ENCODE measurements at regions not wholly inside any gene's neighbourhood (a gene's known extent, or its start where the extent isn't known, plus 50 kb on each side); places are given as distances from the start of the nearest gene placed in this dataset.

DNA sequence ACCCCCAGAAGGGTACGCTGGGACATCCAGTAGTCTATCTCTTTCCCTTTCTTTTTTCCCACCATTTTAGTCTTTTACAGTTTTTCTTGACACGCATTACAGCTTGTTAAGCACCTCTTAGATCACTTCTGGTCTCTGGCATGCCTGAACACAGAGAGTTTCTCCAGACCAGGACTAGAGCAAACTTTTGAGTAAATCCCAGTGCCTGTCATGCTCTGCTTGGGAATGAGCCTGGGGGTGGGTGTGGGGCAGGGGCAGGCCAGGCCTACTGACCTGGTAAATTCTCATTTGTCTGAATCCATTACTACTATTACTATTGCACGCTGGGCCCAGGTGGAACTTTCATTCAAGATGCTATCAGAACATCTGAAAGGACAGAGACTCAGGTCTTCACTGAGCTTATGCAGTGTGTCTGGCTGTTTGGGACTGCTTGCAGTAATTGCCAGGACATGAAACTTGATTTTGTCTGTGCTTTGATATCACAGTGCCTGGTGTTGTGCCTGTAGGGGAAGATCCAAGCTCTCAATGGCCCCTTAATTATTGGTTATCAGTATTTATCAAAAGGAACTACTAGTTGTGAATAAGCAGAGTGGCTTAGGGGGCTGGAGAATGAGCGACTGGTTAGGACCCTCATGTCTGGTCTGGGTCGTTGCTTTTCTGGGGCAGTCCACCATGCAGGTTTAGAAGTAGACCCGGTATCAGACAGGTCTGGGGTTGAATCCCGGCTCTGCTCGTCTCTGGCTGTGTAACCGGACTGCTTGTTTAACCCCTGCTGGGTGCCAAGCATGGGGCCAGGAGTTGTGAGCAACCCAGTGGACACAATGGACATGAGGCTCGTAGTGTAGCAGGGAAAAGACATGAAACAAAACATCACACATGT is 196.1 kb upstream of the TLE3 start:
- H3K9me3 ChIP-seq (ENCODE audit: low read depth), result no peaks in the 10 kb centered on the region
- no peaks in the 10 kb centered on the region for H4K20me1 ChIP-seq (ENCODE audit: insufficient read depth, poor library complexity, severe bottlenecking)
- H3K79me2 ChIP-seq, result no peaks in the 10 kb centered on the region
- no peak overlapping the region for H3K4me2 ChIP-seq
- no peaks in the 10 kb centered on the region for H3K9me2 ChIP-seq (replicated peaks; ENCODE audit: insufficient read depth)
- H3K4me3 ChIP-seq, result no peak overlapping the region
- H3K27ac ChIP-seq, result no peak overlapping the region
- H3K27me3 ChIP-seq, result no peaks in the 10 kb centered on the region
- no peaks in the 10 kb centered on the region for H3K36me3 ChIP-seq (replicated peaks; ENCODE audit: insufficient read depth, low read depth)
- H2AFZ ChIP-seq, result no peak overlapping the region
- DNase-seq (ENCODE audit: low spot score), result no peak
- H3K4me1 ChIP-seq (ENCODE audit: insufficient read depth), result peaks cover 12% of the 10 kb centered on the region
- TF ChIP-seq EZH2 (IDR thresholded peaks at IDR 0.05; ENCODE audit: borderline replicate concordance) (no peak), EZH2phosphoT487 (IDR thresholded peaks at IDR 0.05; ENCODE audit: low read depth, severe bottlenecking, unreplicated experiment) (no peak)
- TF ChIP-seq, protein P1, sequence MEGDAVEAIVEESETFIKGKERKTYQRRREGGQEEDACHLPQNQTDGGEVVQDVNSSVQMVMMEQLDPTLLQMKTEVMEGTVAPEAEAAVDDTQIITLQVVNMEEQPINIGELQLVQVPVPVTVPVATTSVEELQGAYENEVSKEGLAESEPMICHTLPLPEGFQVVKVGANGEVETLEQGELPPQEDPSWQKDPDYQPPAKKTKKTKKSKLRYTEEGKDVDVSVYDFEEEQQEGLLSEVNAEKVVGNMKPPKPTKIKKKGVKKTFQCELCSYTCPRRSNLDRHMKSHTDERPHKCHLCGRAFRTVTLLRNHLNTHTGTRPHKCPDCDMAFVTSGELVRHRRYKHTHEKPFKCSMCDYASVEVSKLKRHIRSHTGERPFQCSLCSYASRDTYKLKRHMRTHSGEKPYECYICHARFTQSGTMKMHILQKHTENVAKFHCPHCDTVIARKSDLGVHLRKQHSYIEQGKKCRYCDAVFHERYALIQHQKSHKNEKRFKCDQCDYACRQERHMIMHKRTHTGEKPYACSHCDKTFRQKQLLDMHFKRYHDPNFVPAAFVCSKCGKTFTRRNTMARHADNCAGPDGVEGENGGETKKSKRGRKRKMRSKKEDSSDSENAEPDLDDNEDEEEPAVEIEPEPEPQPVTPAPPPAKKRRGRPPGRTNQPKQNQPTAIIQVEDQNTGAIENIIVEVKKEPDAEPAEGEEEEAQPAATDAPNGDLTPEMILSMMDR (IDR thresholded peaks at IDR 0.05; ENCODE audit: poor library complexity), result no peak
- 70% methylated on average over 10 of the region's 10 CpGs for WGBS (ENCODE audit: low lambda C conversion rate, missing lambda C conversion rate)

DNA sequence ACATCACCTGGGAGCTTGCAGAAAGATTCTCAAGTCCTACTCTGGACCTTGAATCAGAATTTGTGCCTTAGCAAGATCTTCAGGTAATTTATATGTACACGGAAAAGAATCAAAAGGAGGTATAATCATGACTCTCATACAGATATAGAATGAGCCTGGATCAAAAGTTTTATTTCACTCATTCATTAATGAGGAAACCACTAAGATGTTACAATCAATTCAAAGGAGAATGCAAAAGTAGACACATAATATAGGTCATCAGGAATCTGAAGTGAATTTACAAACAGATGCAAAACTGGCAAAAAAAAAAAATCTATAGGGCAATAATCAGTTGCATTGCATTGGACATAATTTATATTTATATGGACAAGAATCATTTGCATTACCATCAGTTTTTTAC is 195.4 kb upstream of the TLE3 start:
- H4K20me1 ChIP-seq (ENCODE audit: insufficient read depth, poor library complexity, severe bottlenecking), result no peaks in the 10 kb centered on the region
- TF ChIP-seq EZH2phosphoT487 (IDR thresholded peaks at IDR 0.05; ENCODE audit: low read depth, severe bottlenecking, unreplicated experiment) (no peak), EZH2 (IDR thresholded peaks at IDR 0.05; ENCODE audit: borderline replicate concordance) (no peak)
- TF ChIP-seq, protein P1 (IDR thresholded peaks at IDR 0.05; ENCODE audit: poor library complexity), result no peak
- no peak overlapping the region for H3K4me3 ChIP-seq
- no peak overlapping the region for H2AFZ ChIP-seq
- no peaks in the 10 kb centered on the region for H3K9me3 ChIP-seq (ENCODE audit: low read depth)
- no peaks in the 10 kb centered on the region for H3K27me3 ChIP-seq
- no peaks in the 10 kb centered on the region for H3K36me3 ChIP-seq (replicated peaks; ENCODE audit: insufficient read depth, low read depth)
- H3K4me2 ChIP-seq, result no peak overlapping the region
- peaks cover 12% of the 10 kb centered on the region for H3K4me1 ChIP-seq (ENCODE audit: insufficient read depth)
- no peaks in the 10 kb centered on the region for H3K9me2 ChIP-seq (replicated peaks; ENCODE audit: insufficient read depth)
- WGBS (ENCODE audit: low lambda C conversion rate, missing lambda C conversion rate), result 89% methylated on average over 1 of the region's 1 CpG
- DNase-seq (ENCODE audit: low spot score), result no peak
- H3K27ac ChIP-seq, result no peak overlapping the region
- H3K79me2 ChIP-seq, result no peaks in the 10 kb centered on the region

DNA sequence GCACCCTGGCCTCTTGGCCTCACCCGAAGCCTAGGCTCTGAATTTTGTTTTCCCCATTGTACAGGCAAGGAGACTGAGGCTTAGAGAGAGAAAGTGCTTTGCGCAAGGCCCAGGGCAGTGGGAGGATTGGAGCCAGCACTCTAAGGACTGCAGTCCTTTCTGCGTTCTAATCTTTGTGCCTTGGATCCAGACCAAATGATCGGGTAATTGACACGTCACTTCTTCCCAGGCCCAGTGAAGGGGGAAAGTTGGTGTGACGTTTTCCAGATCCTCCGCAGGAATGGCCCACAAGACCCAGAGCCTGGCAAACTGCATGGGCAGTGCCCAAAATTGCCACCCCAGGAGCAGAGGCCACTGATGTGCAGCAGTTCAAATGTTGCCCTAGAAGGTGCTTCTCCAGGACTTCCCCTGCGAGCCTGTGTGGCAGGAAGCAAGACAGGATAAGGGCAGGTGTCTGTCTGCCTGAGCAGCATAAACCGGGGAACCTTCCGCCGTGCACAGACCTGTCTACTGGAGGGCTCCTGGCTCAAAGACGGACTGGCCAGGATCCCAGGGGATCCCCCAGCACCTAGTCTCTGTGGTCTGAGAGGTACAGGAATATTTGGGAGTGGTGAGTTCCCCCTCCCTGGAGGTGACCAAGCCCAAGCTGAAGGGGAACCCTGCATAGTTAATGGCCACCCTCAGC is 194.5 kb upstream of the TLE3 start:
- Histone ChIP-seq H4K20me1 (ENCODE audit: insufficient read depth, poor library complexity, severe bottlenecking) (no peaks in the 10 kb centered on the region), H3K9me3 (ENCODE audit: low read depth) (no peaks in the 10 kb centered on the region), H3K4me2 (no peak overlapping the region), H3K27ac (no peak overlapping the region), H3K27me3 (no peaks in the 10 kb centered on the region), H2AFZ (no peak overlapping the region), H3K4me3 (no peak overlapping the region), H3K36me3 (replicated peaks; ENCODE audit: insufficient read depth, low read depth) (no peaks in the 10 kb centered on the region), H3K9me2 (replicated peaks; ENCODE audit: insufficient read depth) (no peaks in the 10 kb centered on the region), H3K4me1 (ENCODE audit: insufficient read depth) (peaks cover 10% of the 10 kb centered on the region), H3K79me2 (no peaks in the 10 kb centered on the region)
- TF ChIP-seq EZH2phosphoT487 (IDR thresholded peaks at IDR 0.05; ENCODE audit: low read depth, severe bottlenecking, unreplicated experiment) (no peak), EZH2 (IDR thresholded peaks at IDR 0.05; ENCODE audit: borderline replicate concordance) (no peak)
- TF ChIP-seq, protein P1 (IDR thresholded peaks at IDR 0.05; ENCODE audit: poor library complexity), result no peak
- WGBS (ENCODE audit: low lambda C conversion rate, missing lambda C conversion rate), result 86% methylated on average over 12 of the region's 12 CpGs
- no peak for DNase-seq (ENCODE audit: low spot score)

Measured in hepatocyte (in vitro differentiated cells).